GM19240 (cell line): ENCODE measurements at regions not wholly inside any gene's neighbourhood (a gene's known extent, or its start where the extent isn't known, plus 50 kb on each side); places are given as distances from the start of the nearest gene placed in this dataset.

Source experiments
- DNase-seq: peaks from one replicate; pipeline ENCODE4 v3.0.0; 2011; ENCODE audit warnings: low spot score; ENCODE audit not compliant: insufficient read length

DNA sequence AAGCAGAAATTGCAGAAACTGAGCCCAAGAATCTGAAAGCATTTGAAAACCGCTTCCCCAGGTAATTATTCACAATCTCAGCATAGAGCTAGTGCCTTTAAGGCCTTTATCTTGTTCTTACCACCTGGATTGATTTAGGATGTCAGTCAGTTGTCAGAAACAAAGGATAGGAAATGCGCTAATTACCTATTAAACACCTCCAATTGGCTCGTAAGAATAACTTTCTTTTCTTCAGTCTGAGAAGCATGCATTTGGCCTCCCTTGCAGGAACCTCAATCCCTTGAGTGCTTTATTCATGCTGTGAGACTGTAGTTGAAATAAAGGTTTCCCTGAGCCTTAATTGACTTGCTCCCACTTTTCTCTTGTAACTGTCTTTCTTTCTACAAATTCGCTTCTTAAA lies 400.3 kb upstream of the LRATD1 start:
- no peak for DNase-seq

DNA sequence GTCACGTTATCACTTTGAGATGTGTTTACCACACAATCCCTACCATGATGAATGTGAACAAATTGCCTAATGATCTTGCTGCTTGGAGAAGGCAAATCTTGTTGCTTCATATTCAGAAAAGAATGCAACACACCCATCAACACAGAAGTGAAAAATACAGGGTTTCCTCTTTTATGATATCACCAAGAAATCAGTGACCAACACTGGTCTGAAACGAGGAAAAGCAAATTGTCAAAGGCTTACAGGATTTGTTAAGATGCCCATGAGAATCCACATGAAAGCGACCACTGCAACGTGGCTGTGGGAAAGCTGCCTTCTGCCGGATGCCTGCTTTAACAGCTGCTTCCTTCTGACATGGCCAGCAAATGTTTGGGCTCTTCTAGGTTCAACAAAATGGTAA lies 397.6 kb upstream of the LRATD1 start:
- DNase-seq: no peak

DNA sequence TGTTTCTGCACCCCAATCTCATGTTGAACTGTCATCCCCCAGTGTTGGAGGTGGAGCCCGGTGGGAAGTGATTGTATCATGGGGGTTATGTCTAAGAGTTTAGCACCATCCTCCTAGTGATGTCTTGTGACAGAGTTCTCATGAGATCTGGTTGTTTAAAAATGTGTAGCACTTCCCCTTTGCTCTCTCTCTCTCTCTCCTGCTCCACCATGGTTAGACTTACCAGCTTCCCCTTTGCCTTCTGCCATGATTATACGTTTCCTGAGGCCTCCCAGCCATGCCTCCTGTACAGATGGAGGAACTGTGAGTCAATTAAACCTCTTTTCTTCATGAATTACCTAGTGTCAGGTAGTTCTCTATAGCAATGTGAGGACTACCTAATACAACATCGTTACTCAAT lies 396.9 kb upstream of the LRATD1 start:
- no peak for DNase-seq

DNA sequence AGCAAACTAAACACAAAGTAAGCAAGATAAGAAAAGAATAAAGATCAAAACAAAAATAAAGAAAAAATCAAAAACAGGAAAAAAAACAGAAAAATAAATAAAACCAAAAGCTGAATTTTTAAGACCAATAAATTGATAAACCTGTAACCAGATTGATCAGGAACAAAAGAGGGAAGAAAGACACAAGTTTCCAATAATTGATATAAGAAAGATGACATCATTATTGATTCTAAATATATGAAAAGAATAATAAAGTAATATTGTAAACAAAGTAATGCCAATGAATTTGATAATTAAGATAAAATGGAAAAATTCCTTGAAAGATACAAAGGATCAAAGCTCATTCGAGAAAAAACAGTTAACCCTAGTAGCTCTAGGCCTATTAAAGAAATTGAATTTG lies 394.6 kb upstream of the LRATD1 start:
- no peak for DNase-seq

DNA sequence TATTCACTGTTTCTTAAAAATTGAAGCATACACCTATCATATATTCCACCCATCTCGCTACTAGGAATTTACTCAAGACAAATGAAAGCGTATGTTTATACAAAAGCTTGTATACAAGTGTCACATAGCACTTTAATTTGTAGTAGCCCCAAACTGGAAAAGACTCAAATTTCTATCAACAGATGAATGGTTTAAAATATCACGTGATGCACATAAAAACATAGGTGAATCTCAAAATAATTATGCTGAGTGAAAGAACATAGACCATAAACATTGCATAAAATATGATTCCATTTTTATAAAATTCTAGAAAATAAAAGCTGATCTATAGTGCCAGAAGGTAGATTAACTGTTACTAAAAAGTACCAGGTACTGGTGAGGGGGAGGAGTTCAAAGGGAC lies 392.9 kb upstream of the LRATD1 start:
- no peak for DNase-seq

DNA sequence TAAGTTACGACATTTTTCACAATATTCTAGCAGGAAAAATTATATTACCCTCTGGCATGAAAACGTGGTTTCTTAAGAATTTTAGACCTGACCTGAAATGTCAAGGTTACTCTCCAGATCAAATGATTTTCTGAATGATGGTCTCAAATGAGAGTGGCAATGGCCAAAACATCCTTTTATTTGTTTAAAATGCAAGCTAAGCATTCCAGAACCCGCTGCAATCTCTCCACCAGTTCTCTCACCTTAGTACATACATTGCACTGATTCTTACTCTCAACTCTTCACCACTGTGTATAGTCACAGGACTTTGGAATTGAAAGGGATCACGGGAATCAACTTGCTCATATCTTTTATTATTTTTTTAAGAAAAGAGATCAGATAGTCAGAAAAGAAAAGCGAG lies 391.6 kb upstream of the LRATD1 start:
- no peak for DNase-seq

DNA sequence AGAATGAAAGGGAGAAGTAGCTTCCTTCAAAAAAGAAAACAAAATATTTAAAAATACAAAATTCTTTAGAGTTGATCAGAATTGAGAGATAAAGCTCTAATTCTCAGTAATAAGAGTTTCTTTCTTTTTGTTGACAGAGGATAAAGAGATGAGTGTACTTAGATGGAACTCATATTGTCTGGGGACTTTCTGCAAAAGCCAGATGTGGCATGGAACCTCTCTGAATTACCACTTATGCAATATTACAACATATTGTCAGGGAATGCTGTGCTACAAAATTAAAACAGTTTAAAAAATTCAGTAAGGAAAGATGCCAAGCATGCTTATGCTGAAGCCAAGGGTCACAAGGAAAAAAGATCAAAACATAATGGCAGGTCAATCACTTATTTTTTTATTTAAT lies 386.6 kb upstream of the LRATD1 start:
- no peak for DNase-seq

DNA sequence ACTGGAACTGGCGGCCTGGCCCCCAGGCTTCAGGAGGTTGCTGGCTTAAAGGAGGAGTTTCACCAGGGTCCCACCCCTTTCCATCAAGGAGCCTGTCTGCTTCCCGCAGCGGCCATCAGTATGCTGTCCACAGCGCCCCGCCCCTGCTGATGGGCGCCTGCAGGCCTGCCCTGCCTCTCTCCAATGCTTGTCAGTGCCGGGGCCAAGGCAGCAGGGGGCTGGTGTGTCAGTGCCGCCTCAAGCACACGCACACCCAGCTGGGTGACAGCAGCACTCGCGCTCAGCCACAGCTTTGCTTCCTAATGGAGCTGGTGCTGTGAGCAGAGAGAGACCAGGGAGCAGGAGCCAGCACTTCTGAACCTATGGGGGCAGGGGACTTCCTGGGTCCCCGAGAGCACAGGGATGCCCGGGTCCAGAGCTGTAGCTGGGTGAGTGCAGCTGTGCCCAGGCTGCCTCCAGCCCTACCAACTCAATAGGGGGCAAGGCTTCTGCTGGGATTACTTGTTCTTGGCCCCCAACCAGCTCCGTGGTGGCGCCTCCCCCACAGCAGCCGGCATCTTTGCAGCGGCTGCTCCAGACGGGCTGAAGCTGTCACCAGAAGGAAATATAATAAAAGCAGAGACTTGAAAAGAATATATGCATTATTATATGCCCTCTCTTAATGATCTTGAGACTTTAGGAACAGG lies 377.2 kb upstream of the LRATD1 start:
- no peak for DNase-seq

DNA sequence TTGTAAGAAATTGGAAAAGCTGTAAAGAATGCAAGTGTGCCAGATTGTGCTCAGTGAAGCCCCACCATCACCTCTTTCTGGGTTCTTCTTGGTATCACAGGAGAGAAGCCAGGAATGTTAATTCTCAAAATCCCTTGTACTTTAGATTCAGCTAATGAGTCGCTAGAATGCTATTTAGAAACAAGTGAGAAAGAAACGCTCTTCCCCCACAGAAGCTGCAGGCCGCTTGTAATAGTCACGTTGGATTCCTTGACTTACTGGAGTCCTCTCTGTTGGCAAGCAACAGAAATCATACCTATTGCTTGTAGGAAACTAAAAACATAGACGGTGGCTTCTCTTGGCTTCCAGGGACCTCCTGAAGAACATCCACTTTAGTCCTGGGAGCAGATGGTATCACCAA lies 375.6 kb upstream of the LRATD1 start:
- no peak for DNase-seq

DNA sequence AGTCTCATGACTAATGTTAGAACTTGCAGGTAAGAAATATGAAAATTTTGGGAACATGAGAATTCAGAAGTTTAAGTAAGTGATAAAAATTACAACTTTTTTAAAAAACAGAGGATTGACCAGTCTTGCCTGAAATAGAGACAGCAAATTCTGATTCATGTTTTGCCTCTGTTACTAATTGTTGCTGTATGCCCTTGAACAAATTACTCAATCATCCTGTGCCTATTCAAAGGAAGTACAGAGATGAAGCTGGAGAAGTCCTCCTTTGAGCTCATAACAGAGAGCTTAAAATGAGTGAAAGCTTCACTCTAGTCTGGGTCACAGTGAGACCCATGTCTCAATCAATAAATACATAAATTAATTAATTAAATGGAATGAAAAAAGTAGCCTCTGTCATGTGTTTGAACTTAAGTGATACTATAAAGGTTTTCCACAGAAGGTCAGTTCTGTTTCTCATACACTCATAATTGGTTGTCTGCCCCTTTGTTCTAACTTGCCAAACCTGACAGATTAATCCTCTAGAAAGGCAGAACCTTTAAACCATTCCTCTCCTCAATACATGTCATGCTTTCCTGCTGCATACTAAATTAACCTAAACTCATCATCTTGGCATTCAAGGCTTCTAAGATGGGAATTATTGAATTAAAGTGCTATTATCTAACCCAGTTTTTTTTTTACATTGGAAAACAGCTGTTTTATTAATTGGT lies 374.6 kb upstream of the LRATD1 start:
- no peak for DNase-seq

DNA sequence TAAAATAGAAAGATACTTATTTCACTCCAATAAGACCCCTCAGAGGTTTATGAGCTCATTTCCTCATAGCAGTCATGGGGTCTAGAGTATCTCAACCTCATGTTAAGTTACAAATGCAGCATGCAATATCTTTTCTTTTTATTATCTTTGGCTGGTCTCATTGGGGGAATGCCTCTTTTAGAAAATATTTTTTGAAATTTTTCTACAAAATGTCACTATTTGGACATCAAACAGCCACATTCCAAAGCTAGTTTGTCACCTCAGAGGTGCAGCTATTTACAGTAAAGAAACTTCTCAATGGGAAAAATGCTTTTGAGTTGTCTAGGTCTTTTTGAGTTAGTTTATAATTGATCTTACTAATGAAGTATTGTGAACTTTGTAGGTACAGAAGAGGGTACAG lies 370.7 kb upstream of the LRATD1 start:
- DNase-seq: no peak

DNA sequence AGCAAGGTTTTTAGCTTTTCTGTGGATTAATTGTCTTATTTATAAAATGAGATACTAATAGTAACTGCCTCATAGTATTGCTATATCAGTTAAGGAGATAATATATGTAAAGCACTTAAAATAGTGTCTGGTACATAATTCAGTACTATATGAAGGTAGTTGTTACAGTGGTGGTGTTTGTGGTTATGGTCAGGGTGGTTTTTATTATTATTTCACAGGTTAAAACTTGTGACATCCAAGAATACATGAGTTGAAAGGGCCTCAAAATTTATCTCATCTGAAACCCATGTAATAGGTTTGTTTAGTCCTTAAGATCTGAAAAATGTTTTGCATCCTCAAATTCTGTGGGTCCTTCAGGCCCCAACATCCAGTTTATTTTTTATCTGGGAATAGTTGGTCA lies 369.5 kb upstream of the LRATD1 start:
- DNase-seq: no peak

DNA sequence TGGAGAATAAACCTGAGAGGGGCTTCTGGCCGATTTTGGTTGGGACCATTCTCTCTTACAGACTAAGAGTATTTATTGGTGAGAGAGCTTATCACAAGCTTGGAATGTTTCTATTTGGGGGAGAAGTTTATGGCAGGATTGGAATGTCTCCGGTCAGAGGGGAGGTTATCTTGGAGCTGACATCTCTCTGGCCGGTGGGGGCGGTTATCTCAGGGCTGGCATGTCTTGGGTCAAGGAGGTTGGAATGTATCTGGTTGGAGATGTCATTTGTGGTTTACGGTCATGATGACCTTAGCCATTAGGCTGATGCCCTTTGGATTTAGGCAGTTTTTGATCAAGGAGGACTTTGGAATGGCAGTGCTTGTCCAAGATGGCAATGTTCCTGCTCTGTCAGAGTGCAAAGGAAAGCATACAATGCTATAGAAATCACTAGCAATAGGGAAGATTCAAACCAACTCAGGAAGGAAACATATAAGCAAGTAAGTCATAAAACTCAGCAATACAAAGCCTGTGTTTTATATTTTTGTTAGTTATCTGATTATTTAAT lies 362.4 kb upstream of the LRATD1 start:
- no peak for DNase-seq

DNA sequence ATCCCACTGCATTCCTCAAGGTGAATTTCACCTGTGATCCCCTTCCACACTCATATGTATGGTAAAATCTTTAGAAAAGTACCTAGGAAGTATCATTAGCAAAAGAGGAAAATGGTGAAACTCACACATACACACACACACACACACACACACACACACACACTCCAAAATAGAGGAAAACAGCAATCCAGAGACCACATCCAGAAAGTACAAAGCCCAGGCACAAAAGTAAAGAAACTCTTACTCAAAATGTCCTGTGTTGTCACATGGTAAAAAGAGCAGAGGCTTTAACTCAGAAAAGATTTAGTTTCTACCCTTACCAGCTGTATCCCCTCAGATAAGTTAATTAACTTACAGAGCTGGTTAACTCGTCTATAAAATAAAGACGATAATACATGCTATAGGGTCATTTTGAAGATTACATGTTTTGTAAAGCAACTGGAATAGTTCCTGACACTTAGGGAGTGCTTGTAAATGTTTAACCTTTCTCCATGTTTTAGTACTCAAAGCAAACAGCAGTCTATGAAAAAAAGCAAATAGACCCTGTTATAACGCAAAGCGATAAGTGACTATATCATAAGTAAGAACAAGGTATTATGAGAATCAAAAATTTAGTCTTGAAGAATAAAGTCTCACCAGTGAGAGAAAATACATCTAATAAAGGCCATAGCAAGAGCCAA lies 360.0 kb upstream of the LRATD1 start:
- DNase-seq: no peak

DNA sequence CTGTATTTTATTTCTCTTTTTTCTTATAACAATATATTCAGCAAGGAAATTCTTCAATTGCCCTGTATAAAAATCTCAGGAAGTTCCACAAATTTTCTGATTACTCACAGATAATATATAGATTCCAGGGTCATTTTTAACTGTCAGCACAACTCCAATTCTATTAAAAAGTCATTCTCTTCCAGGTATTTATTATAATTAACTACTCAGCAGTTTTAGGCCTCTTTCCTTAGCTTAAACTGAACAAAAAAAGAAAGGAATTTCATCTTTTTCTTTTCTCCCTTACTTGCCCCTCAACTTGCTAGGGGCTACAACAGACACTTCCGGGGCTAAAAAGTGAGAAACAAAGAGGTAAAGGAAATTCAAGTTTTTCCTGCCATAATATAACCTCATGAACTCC lies 358.9 kb upstream of the LRATD1 start:
- no peak for DNase-seq

DNA sequence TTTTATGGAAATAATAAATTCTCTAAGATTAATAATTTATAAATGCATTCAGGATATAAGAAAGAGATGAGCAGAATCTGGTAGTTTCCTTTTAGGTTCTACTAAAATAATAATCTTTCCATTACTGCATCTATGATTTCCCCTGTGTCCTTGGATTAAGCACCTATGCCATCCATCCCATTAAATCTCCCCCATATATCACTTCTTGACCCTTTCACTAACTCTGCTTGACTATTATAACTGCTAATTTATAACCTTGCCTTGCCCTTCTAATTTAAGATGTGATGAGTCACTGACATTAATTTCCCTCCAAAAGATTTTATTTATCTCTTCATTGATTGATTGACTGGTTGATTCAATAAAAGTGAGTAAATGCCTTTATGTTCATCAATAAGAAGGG lies 348.3 kb upstream of the LRATD1 start:
- no peak for DNase-seq

DNA sequence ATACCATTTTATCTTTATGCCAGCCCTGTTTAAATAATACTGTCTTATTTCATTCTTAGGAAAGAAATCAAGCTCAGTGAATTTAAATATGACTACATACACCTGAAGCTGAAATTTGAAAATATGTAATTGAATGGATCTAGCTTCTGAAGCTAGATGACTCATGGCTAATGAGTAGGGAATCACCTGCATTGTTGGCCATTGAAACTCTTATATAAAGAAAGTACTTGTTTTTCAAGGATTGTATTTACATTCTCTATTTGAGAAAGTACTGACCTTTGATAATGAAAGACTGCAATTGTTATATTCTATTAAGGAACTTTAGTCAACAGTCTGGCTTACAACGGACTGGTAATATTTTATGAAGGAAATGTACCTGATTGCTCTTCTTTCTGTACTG lies 346.7 kb upstream of the LRATD1 start:
- no peak for DNase-seq

DNA sequence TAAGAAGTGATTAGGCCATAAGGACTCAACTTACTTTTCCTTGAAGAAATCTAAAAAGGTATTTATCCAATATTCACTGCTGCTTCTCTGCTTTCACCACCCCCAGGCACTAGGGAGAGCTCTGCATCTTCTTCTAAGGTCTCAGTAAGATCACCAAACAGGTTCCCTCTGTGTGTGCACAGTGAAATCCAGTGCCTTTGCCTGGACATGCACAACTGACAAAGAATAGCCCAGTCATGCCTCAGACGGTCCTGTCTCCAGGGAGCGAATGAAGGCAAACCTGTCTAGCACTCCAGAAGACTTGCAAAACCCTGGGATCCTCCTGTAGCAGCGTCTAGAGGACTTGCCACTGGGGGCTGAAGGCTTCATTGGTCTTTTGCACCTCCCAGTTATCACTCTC lies 344.5 kb upstream of the LRATD1 start:
- DNase-seq: no peak

DNA sequence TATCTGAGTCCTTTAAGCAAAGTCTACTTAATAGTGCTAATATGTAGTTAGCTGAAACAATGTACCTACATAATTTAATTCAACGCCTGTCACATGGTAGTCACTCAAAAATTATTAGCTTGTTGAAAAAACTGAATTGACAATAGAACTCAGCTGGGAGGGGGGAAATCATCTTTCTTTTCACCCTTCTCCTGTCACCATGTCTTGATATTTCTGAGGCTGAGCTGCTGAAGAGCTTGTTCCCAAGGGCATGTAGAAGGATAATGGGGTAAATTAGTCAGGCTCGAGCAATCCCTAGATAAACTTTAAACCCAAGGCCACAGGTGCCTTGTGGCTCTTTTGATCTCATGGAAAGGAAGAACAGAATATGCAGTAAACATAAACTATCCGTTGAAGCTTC lies 339.6 kb upstream of the LRATD1 start:
- DNase-seq: no peak

DNA sequence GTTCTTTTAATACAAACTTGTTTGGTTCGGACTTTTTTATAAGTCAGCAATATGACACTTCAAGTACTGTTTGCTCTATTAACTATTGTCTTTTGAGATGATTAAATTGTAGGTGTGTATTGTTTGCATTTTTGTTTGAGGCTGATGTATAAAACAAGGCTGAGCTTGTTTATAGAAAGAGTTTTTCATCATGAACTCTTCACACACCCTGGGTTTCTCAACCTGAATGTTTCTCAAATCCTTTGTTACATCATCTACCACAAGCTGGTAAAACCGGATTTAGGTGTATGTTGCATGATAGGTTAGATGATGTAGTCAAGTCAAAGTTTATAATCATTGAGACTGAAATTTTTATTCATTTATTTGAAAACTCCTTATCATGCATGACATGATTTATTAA lies 335.2 kb upstream of the LRATD1 start:
- no peak for DNase-seq

DNA sequence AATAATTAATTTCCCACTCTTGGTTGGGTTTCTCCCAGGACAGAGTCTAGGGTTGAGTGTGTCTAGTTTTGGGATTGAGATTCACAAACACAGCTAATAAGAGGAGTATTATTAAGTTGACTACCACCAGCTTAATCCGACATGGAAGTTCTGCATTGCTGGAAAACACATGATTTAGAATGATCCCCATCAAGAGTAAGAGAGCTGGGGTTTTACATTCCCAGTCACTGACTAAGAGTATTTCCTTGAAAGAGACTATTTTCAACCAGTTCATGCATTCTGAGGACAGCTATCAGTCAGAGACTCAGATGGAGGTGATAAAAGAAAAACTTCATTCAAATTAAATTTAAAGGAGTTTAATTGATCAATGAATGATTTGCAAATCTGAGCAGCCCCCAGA lies 334.6 kb upstream of the LRATD1 start:
- DNase-seq: no peak

DNA sequence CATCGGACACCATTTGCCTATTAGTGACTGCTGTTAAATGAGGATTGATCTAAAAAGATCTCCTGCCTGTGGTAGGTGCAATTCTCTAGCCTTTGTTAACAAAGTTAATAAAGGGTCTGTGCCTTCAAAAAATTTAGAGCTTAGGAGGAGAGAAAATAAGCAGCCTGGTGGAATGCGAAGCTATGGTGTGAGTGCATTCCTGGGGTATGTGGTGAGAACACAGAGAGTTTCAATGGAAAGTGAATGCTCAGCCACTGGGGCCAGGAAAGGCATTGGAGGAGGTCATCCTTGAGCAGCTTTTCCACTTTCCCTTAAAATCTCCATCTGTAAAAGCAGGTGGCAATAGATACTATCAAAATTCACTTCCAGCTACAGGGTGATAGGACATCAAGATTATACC lies 331.2 kb upstream of the LRATD1 start:
- DNase-seq: no peak
